ENCODE measurements at regions not wholly inside any gene's neighbourhood (a gene's known extent, or its start where the extent isn't known, plus 50 kb on each side); places are given as distances from the start of the nearest gene placed in this dataset.

- DNase-seq = no peak
Observed at GRCh38 chr10:44689368-44689767, 221.8 kb upstream of the TMEM72 start.

GRCh38 chr10:44696496-44696895 is 214.6 kb upstream of the TMEM72 start:
- no peak for DNase-seq

- no peak for DNase-seq
Observed at GRCh38 chr10:44697116-44697515, 214.0 kb upstream of the TMEM72 start.

GRCh38 chr10:44702531-44702930 is 208.6 kb upstream of the TMEM72 start:
- DNase-seq = no peak

- DNase-seq = no peak
Observed at GRCh38 chr10:44703241-44704155, 207.6 kb upstream of the TMEM72 start.

- no peak for DNase-seq
Observed at GRCh38 chr10:44704616-44705015, 206.5 kb upstream of the TMEM72 start.

- DNase-seq = no peak
Observed at GRCh38 chr10:44706745-44707144, 204.4 kb upstream of the TMEM72 start.

- DNase-seq = no peak
Observed at GRCh38 chr10:44713307-44713706, 197.8 kb upstream of the TMEM72 start.

- DNase-seq = no peak
Observed at GRCh38 chr10:44714451-44714850, 196.7 kb upstream of the TMEM72 start.

- no peak for DNase-seq
Observed at GRCh38 chr10:44715136-44715535, 196.0 kb upstream of the TMEM72 start.

- DNase-seq = no peak
Observed at GRCh38 chr10:44716470-44717015, 194.6 kb upstream of the TMEM72 start.

GRCh38 chr10:44723082-44723481 is 188.1 kb upstream of the TMEM72 start:
- no peak for DNase-seq

GRCh38 chr10:44723619-44724325 is 187.4 kb upstream of the TMEM72 start:
- no peak for DNase-seq

- no peak for DNase-seq
Observed at GRCh38 chr10:44724415-44725174, 186.5 kb upstream of the TMEM72 start.

- no peak for DNase-seq
Observed at GRCh38 chr10:44725404-44725803, 185.7 kb upstream of the TMEM72 start.

GRCh38 chr10:44731283-44731682 is 179.9 kb upstream of the TMEM72 start:
- DNase-seq = no peak

- DNase-seq = no peak
Observed at GRCh38 chr10:44733501-44734488, 177.3 kb upstream of the TMEM72 start.

- DNase-seq = no peak
Observed at GRCh38 chr10:44742248-44742647, 168.9 kb upstream of the TMEM72 start.

- no peak for DNase-seq
Observed at GRCh38 chr10:44743535-44743934, 167.6 kb upstream of the TMEM72 start.

- no peak for DNase-seq
Observed at GRCh38 chr10:44745920-44746319, 165.2 kb upstream of the TMEM72 start.

GRCh38 chr10:44747593-44748172 is 163.5 kb upstream of the TMEM72 start:
- no peak for DNase-seq
